Epithelial cell of esophagus (primary cell): ENCODE measurements at regions not wholly inside any gene's neighbourhood (a gene's known extent, or its start where the extent isn't known, plus 50 kb on each side); places are given as distances from the start of the nearest gene placed in this dataset.

Experiments
- DNase-seq: peaks from one replicate; pipeline ENCODE4 v3.0.0; 2010; ENCODE audit warnings: low read depth
- H3K4me3 ChIP-seq: 2 replicates; pipeline ENCODE4 v1.5.1; 2011; ENCODE audit warnings: mild to moderate bottlenecking, low read length, control low read depth
- TF ChIP-seq, protein P1 (sequence below): IDR thresholded peaks from 2 replicates; pipeline ENCODE4 v1.5.1; 2011; ENCODE audit warnings: low read depth, mild to moderate bottlenecking, low read length, control low read depth, inconsistent platforms; ENCODE audit not compliant: insufficient read depth; ENCODE audit errors: missing control alignments

DNA sequence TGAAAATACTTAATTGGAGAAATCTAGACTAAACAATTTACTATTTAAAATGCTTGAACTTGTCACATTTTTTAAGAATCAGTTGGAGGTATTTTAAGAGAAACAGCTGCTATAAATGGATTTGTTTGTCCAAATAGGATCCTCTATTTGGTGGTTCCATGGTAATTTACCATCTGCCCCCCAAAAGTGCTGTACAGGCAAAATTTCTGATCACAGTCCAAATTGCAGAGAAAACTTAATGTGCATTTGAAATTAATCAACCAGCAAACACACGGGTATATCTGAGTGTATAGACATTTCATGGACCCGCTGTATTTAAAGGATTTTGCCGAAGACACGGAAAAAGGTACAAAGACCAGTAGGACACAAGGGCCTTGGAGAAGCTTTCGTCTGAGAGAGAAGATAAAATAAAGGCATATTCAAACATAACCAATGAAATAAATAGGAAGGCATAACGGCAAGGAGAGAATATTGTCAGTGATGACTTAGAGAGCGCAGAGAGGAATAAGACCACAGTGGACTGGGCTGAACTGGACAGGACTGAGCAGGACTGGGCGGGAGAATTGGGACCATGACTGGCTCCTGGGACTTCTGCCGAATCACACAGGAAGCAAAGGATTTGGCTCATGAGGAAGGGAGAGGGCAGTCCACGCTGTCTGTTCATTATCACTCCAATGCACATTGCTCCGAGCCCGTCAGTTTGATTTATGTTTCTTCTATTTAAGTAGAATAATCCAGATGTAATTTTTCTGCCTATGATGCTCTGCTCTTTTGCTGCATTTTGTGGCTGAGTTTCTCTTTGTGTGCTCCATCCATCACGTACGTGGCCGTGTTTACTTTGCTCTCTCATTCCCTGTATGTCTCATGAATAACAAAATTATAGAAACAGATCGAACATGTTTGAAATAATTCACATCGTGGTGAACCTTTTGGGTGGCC lies 112.8 kb downstream of the PRLHR start:
- no peak for DNase-seq
- TF ChIP-seq, protein P1, sequence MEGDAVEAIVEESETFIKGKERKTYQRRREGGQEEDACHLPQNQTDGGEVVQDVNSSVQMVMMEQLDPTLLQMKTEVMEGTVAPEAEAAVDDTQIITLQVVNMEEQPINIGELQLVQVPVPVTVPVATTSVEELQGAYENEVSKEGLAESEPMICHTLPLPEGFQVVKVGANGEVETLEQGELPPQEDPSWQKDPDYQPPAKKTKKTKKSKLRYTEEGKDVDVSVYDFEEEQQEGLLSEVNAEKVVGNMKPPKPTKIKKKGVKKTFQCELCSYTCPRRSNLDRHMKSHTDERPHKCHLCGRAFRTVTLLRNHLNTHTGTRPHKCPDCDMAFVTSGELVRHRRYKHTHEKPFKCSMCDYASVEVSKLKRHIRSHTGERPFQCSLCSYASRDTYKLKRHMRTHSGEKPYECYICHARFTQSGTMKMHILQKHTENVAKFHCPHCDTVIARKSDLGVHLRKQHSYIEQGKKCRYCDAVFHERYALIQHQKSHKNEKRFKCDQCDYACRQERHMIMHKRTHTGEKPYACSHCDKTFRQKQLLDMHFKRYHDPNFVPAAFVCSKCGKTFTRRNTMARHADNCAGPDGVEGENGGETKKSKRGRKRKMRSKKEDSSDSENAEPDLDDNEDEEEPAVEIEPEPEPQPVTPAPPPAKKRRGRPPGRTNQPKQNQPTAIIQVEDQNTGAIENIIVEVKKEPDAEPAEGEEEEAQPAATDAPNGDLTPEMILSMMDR = no peak
- H3K4me3 ChIP-seq = no peak overlapping the region

DNA sequence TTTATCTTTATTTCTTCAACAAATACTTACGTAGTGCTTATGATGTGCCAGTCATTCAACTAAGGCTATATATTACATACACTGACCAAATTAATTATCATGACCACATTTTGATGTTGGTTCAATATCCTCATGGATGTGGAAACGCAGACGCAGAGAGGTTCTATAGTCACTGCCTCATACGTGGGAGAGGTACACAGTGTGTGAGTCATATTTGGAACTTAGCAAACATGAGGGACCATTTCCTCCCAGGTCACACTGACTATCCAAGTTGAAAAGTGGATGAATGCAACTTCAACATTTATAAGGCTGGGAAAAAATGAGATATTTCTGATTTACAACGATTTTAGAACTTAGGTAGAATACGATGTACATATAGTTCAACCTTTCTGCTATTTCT lies 113.6 kb downstream of the PRLHR start:
- TF ChIP-seq, protein P1 = no peak
- no peak overlapping the region for H3K4me3 ChIP-seq
- DNase-seq = peak; percentile 57

DNA sequence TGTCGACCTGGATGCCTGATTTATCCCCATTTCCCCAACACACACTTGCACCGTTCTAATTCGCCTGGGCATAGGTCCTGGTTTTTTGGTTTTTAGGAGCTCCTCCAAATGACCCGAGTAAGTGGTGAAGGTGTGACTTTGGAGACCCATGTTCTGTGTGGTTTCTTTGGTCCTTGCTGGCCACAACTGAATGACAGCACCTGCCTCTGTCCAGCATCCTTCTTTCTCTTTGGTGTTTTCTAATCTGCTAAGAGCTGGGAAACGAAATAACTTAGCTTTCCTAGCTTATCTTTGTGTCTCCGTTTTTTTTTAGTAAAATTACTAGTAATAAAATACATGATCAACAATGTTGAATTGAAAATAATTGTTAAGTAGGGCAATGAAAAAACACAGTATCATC lies 120.2 kb downstream of the PRLHR start:
- TF ChIP-seq, protein P1 = no peak
- no peak for DNase-seq
- no peak overlapping the region for H3K4me3 ChIP-seq

DNA sequence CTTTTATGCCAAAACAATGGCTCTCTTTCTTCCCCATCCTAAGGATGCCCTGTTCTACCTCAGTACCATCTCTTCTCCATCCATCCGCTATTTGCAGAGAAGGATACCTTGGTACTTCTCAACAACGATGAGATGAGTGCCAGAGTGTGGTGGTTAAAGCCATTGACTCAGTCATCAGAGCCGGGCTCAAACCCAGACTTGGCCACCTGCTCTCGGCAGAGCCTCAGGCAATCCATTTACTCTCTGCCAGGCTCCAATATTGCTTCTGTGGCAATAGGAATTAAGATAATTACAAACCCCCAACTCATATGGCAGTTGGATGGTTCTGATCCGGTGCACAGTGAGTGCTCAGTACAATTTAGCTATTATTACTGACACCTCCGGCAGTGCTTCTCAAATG lies 121.3 kb downstream of the PRLHR start:
- no peak for DNase-seq
- TF ChIP-seq, protein P1 = no peak
- no peak overlapping the region for H3K4me3 ChIP-seq

DNA sequence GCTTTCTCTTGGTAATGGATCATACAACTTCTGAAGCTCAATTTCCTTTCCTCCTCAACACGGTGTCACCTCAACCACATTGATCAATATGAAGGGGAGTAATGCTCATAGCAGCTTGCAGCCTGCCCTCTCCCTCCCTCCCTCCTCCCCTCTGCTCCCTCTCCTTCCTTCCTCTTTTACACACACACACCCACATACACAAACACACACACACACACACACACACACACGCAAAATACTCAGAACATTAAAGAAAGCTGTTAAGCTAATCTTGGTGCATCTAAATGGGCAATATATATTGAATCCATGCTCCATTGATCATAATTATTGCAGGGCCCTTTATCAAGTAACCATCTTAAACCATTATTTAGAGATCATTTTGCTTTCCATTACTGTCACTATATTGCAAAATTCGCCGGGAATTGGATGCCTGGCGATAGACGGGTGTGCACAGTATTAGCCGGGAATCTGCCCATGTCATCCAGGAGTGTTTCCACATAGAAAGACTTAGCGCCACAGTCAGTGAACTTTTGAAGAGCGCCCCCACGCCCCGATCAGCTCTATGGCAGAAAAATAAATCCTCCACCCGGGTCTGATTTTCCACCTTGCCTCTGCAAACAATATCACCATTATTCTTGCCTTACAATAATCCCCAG lies 122.0 kb downstream of the PRLHR start:
- TF ChIP-seq, protein P1 = no peak
- H3K4me3 ChIP-seq = no peak overlapping the region
- DNase-seq = no peak

DNA sequence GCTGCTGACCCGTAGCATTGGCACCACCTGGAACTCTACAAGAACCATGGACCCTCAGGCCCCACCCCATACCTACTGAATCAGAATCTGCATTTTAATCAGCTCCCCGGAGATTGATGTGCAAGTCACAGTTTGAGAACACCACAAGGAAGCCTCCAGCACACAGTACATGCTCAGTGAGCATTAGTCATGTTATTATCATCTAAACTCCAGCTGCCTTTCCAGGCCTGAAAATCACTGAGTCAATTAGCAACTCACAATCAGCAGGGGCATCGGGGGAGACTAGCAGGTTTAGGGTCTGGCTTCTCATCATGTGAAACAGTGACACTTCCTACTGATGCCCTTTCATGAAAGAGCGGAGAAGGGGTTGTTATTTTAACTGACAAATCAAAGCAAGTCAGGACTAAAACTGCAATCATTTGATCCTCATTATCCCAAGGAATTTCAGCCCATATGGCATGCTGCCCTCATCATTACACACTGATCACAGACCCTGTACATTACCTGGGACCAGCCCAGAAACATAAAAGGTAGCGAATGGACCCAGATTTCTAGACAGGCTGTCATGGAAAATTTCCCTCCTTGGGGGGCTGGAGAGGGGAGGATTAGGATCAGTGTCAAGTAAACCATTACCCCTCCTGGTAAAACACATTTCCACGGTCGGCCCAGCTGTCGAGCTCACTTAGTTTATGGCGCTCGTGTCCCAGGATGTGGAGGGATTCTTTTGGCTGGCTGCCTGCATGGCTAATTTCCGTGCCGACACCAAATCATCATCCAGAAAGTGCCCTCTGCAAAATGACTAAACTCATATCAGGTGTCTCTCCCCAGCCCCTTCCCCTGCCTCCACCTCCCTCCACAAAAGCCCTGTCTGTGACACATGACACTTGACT lies 122.8 kb downstream of the PRLHR start:
- TF ChIP-seq, protein P1 = no peak

More for the DNA sequence above, 122.8 kb downstream of the PRLHR start:
- peak; percentile 60 for DNase-seq
- H3K4me3 ChIP-seq = no peak overlapping the region
